HepG2 (cell line): ENCODE measurements at regions not wholly inside any gene's neighbourhood (a gene's known extent, or its start where the extent isn't known, plus 50 kb on each side); places are given as distances from the start of the nearest gene placed in this dataset.

Experiments
- ATAC-seq: fragments of 200-7000 bp; cut with Tn5 transposase; 3 replicates; pipeline ENCODE4 v1.9.1; 2020; ENCODE audit warnings: mild to moderate bottlenecking, moderate library complexity
- BruUV-seq: library from RNA; stranded (reverse); fragments of 400-500 nt; replicated peaks from 2 replicates; lab custom pipeline; 2021; lab: Mats Ljungman, UMichigan
- CTCF ChIA-PET: fragments of 300-600 bp; formaldehyde crosslinking; extraction: SDS; loops from one replicate; lab custom pipeline; 2021; ENCODE audit warnings: low total read pairs, inconsistent platforms, low intra/inter-chr PET ratio; lab: Yijun Ruan, JAX
- POLR2A ChIA-PET: fragments of 350-600 bp; sonication (Branson Sonifier 250); formaldehyde crosslinking; loops from one replicate; lab custom pipeline; 2020; ENCODE audit warnings: antibody characterized with exemption, inconsistent platforms; lab: Yijun Ruan, JAX
- DNase-seq: peaks from one replicate; pipeline ENCODE4 v3.0.0-alpha.2; 2015; ENCODE audit warnings: low spot score
- FAIRE-seq: peaks from 3 replicates; lab custom pipeline; 2011; peaks lifted over from hg19 to GRCh38; lab: Jason Lieb, UNC
- H2AFZ ChIP-seq: one replicate; pipeline ENCODE4 v1.6.1; 2011; ENCODE audit warnings: low read length, inconsistent platforms
- H3K27ac ChIP-seq: fragments of 300-600 bp; 3 replicates; pipeline ENCODE4 v1.8.0; 2011; ENCODE audit warnings: mixed run types, mild to moderate bottlenecking, mixed read lengths, low read length, inconsistent platforms; ENCODE audit not compliant: insufficient read depth; ENCODE audit errors: extremely low read length
- H3K27me3 ChIP-seq, 2 experiments: fragments of 200-600 bp in 1 of 2; 2 replicates in 1 of 2; 3 replicates in 1 of 2; pipeline versions ENCODE4 v1.6.0 to v1.8.0; 2011; ENCODE audit warnings: low read length in 2 of 2, mild to moderate bottlenecking in 2 of 2, moderate library complexity in 2 of 2, inconsistent platforms in 1 of 2; ENCODE audit not compliant: insufficient read depth in 2 of 2, control insufficient read depth in 1 of 2
- H3K36me3 ChIP-seq, 2 experiments: fragments of 200-600 bp in 1 of 2; replicated peaks in 1 of 2; 2 replicates in 1 of 2; 3 replicates in 1 of 2; pipeline versions ENCODE4 v1.5.1 to v1.8.0; 2011; ENCODE audit warnings: low read length in 2 of 2, inconsistent platforms in 1 of 2; ENCODE audit not compliant: insufficient read depth in 2 of 2, control insufficient read depth in 1 of 2
- H3K4me1 ChIP-seq: 2 replicates; pipeline ENCODE4 v1.5.1; 2012; ENCODE audit warnings: low read length, inconsistent platforms; ENCODE audit not compliant: insufficient read depth
- H3K4me2 ChIP-seq: 2 replicates; pipeline ENCODE4 v1.6.0; 2011; ENCODE audit warnings: low read depth, low read length, inconsistent platforms
- H3K4me3 ChIP-seq, 3 experiments: fragments of 200-600 bp in 1 of 3; sonication (generic), shearing (Covaris generic) in 1 of 3; replicated peaks in 1 of 3; 2 replicates each; pipeline ENCODE4 v1.5.1; 2011 to 2016; ENCODE audit warnings: low read length in 3 of 3, inconsistent platforms in 2 of 3, low read depth in 2 of 3, mild to moderate bottlenecking in 2 of 3, control low read depth in 1 of 3, mixed read lengths in 1 of 3; ENCODE audit not compliant: insufficient read depth in 1 of 3
- H3K79me2 ChIP-seq: one replicate; pipeline ENCODE4 v1.6.1; 2011; ENCODE audit warnings: low read length, inconsistent platforms; ENCODE audit not compliant: insufficient read depth
- H3K9ac ChIP-seq: 2 replicates; pipeline ENCODE4 v1.6.0; 2011; ENCODE audit warnings: mild to moderate bottlenecking, low read depth, low read length, inconsistent platforms; ENCODE audit not compliant: insufficient read depth
- H3K9me3 ChIP-seq: 2 replicates; pipeline ENCODE4 v1.5.1; 2012; ENCODE audit warnings: mild to moderate bottlenecking, low read length
- H4K20me1 ChIP-seq: 2 replicates; pipeline ENCODE4 v1.6.0; 2011; ENCODE audit warnings: inconsistent platforms, mild to moderate bottlenecking, low read length, moderate library complexity; ENCODE audit not compliant: insufficient read depth
- ATAD3A ChIP-seq: sonication (generic); formaldehyde crosslinking; IDR thresholded peaks from 2 replicates; pipeline ENCODE4 v1.4.0; 2020; ENCODE audit warnings: missing genetic modification reagents
- BCLAF1 ChIP-seq: fragments of 450-650 bp; IDR thresholded peaks from 2 replicates; pipeline ENCODE4 v1.6.1; 2017; ENCODE audit warnings: mild to moderate bottlenecking
- BHLHE40 ChIP-seq: IDR thresholded peaks from 2 replicates; pipeline ENCODE4 v1.6.1; 2011; ENCODE audit warnings: low read length, improper control_type of control experiment
- ISL2 ChIP-seq: sonication (generic); formaldehyde crosslinking; IDR thresholded peaks from 2 replicates; pipeline ENCODE4 v1.5.0; 2020; ENCODE audit warnings: missing genetic modification reagents
- KLF12 ChIP-seq: sonication (generic); formaldehyde crosslinking; IDR thresholded peaks from 2 replicates; pipeline ENCODE4 v1.4.0; 2020; ENCODE audit warnings: missing genetic modification reagents, borderline replicate concordance
- PBX3 ChIP-seq: sonication (generic); formaldehyde crosslinking; IDR thresholded peaks from 2 replicates; pipeline ENCODE4 v1.8.1; 2023; ENCODE audit warnings: missing genetic modification reagents, inconsistent platforms, borderline replicate concordance
- REPIN1 ChIP-seq: sonication (generic); formaldehyde crosslinking; IDR thresholded peaks from 2 replicates; pipeline ENCODE4 v1.8.0; 2022; ENCODE audit warnings: missing genetic modification reagents, low read depth, mild to moderate bottlenecking, borderline replicate concordance
- SMAD3 ChIP-seq: sonication (generic); formaldehyde crosslinking; IDR thresholded peaks from 2 replicates; pipeline ENCODE4 v1.4.0; 2020; ENCODE audit warnings: missing genetic modification reagents
- ZNF547 ChIP-seq: sonication (generic); formaldehyde crosslinking; IDR thresholded peaks from 2 replicates; pipeline ENCODE4 v1.5.1; 2020; ENCODE audit warnings: mild to moderate bottlenecking, missing genetic modification reagents
- WGBS: methylation state at CpG from one replicate; pipeline ENCODE4 v1.1.6; 2017; ENCODE audit warnings: low lambda C conversion rate; 5-methylcytosine and 5-hydroxymethylcytosine counted together
- in situ Hi-C: cut with HindIII; loops from 2 replicates; pipeline ENCODE4 v1.10.0; 2017; ENCODE audit warnings: low pct_unique_long_range_greater_than_20kb; ENCODE audit not compliant: extremely low pct_ligation_motif_present
- intact Hi-C: fragments of 100-400 bp; cut with micrococcal nuclease; formaldehyde crosslinking; loops from one replicate; pipeline ENCODE4 v1.10.0; 2022; ENCODE audit not compliant: unreplicated experiment

GRCh38 chr2:84217456-84217855 lies 241.6 kb downstream of the SUCLG1 start:
- no TSS peak for BruUV-seq
- Histone ChIP-seq H3K4me3 (no peak overlapping the region), H3K27me3 (peaks cover 0 to 7% of the 10 kb centered on the region in 2 experiments; a peak in 3 of 5 replicates), H3K9ac (no peak overlapping the region), H3K36me3 (no peaks in the 10 kb centered on the region), H3K4me1 (peaks cover 7% of the 10 kb centered on the region), H4K20me1 (no peaks in the 10 kb centered on the region), H3K9me3 (no peaks in the 10 kb centered on the region), H3K4me2 (no peak overlapping the region), H3K79me2 (no peaks in the 10 kb centered on the region), H3K27ac (no peak overlapping the region), H2AFZ (no peak overlapping the region)
- in situ Hi-C loops = no loop called here
- no peak for ATAC-seq
- FAIRE-seq = no peak
- ChIA-PET CTCF (no interaction called here), POLR2A (no interaction called here)
- no peak for DNase-seq
- TF ChIP-seq BHLHE40 = no peak
- TF ChIP-seq PBX3 (CRISPR knock-in tag) = no peak
- TF ChIP-seq KLF12 (CRISPR knock-in tag) = no peak
- TF ChIP-seq REPIN1 = no peak
- TF ChIP-seq ATAD3A (CRISPR knock-in tag) = no peak
- TF ChIP-seq BCLAF1 = no peak
- no peak for TF ChIP-seq ZNF547
- no peak for TF ChIP-seq SMAD3 (CRISPR knock-in tag)
- TF ChIP-seq ISL2 (CRISPR knock-in tag) = no peak
- intact Hi-C loops = no loop called here
- 32% methylated on average over 7 of the region's 7 CpGs for WGBS
